HepG2 (cell line): ENCODE measurements at regions not wholly inside any gene's neighbourhood (a gene's known extent, or its start where the extent isn't known, plus 50 kb on each side); places are given as distances from the start of the nearest gene placed in this dataset.

ENCODE experiments used
- ATAC-seq: fragments of 200-7000 bp; cut with Tn5 transposase; 3 replicates; pipeline ENCODE4 v1.9.1; 2020; ENCODE audit warnings: mild to moderate bottlenecking, moderate library complexity
- BruUV-seq: library from RNA; stranded (reverse); fragments of 400-500 nt; replicated peaks from 2 replicates; lab custom pipeline; 2021; lab: Mats Ljungman, UMichigan
- CTCF ChIA-PET: fragments of 300-600 bp; formaldehyde crosslinking; extraction: SDS; loops from one replicate; lab custom pipeline; 2021; ENCODE audit warnings: low total read pairs, inconsistent platforms, low intra/inter-chr PET ratio; lab: Yijun Ruan, JAX
- POLR2A ChIA-PET: fragments of 350-600 bp; sonication (Branson Sonifier 250); formaldehyde crosslinking; loops from one replicate; lab custom pipeline; 2020; ENCODE audit warnings: antibody characterized with exemption, inconsistent platforms; lab: Yijun Ruan, JAX
- DNase-seq: peaks from one replicate; pipeline ENCODE4 v3.0.0-alpha.2; 2015; ENCODE audit warnings: low spot score
- FAIRE-seq: peaks from 3 replicates; lab custom pipeline; 2011; peaks lifted over from hg19 to GRCh38; lab: Jason Lieb, UNC
- H2AFZ ChIP-seq: one replicate; pipeline ENCODE4 v1.6.1; 2011; ENCODE audit warnings: low read length, inconsistent platforms
- H3K27ac ChIP-seq: fragments of 300-600 bp; 3 replicates; pipeline ENCODE4 v1.8.0; 2011; ENCODE audit warnings: mixed run types, mild to moderate bottlenecking, mixed read lengths, low read length, inconsistent platforms; ENCODE audit not compliant: insufficient read depth; ENCODE audit errors: extremely low read length
- H3K27me3 ChIP-seq, 2 experiments: fragments of 200-600 bp in 1 of 2; 2 replicates in 1 of 2; 3 replicates in 1 of 2; pipeline versions ENCODE4 v1.6.0 to v1.8.0; 2011; ENCODE audit warnings: low read length in 2 of 2, mild to moderate bottlenecking in 2 of 2, moderate library complexity in 2 of 2, inconsistent platforms in 1 of 2; ENCODE audit not compliant: insufficient read depth in 2 of 2, control insufficient read depth in 1 of 2
- H3K36me3 ChIP-seq, 2 experiments: fragments of 200-600 bp in 1 of 2; replicated peaks in 1 of 2; 2 replicates in 1 of 2; 3 replicates in 1 of 2; pipeline versions ENCODE4 v1.5.1 to v1.8.0; 2011; ENCODE audit warnings: low read length in 2 of 2, inconsistent platforms in 1 of 2; ENCODE audit not compliant: insufficient read depth in 2 of 2, control insufficient read depth in 1 of 2
- H3K4me1 ChIP-seq: 2 replicates; pipeline ENCODE4 v1.5.1; 2012; ENCODE audit warnings: low read length, inconsistent platforms; ENCODE audit not compliant: insufficient read depth
- H3K4me2 ChIP-seq: 2 replicates; pipeline ENCODE4 v1.6.0; 2011; ENCODE audit warnings: low read depth, low read length, inconsistent platforms
- H3K4me3 ChIP-seq, 3 experiments: fragments of 200-600 bp in 1 of 3; sonication (generic), shearing (Covaris generic) in 1 of 3; replicated peaks in 1 of 3; 2 replicates each; pipeline ENCODE4 v1.5.1; 2011 to 2016; ENCODE audit warnings: low read length in 3 of 3, inconsistent platforms in 2 of 3, low read depth in 2 of 3, mild to moderate bottlenecking in 2 of 3, control low read depth in 1 of 3, mixed read lengths in 1 of 3; ENCODE audit not compliant: insufficient read depth in 1 of 3
- H3K79me2 ChIP-seq: one replicate; pipeline ENCODE4 v1.6.1; 2011; ENCODE audit warnings: low read length, inconsistent platforms; ENCODE audit not compliant: insufficient read depth
- H3K9ac ChIP-seq: 2 replicates; pipeline ENCODE4 v1.6.0; 2011; ENCODE audit warnings: mild to moderate bottlenecking, low read depth, low read length, inconsistent platforms; ENCODE audit not compliant: insufficient read depth
- H3K9me3 ChIP-seq: 2 replicates; pipeline ENCODE4 v1.5.1; 2012; ENCODE audit warnings: mild to moderate bottlenecking, low read length
- H4K20me1 ChIP-seq: 2 replicates; pipeline ENCODE4 v1.6.0; 2011; ENCODE audit warnings: inconsistent platforms, mild to moderate bottlenecking, low read length, moderate library complexity; ENCODE audit not compliant: insufficient read depth
- GMEB2 ChIP-seq: IDR thresholded peaks from 2 replicates; pipeline ENCODE4 v1.6.1; 2016; ENCODE audit warnings: missing biosample characterization, missing genetic modification reagents, low read depth
- NR2F2 ChIP-seq: IDR thresholded peaks from 2 replicates; pipeline ENCODE4 v1.6.1; 2012; ENCODE audit warnings: low read depth, inconsistent platforms, borderline replicate concordance
- SIN3A ChIP-seq: IDR thresholded peaks from 2 replicates; pipeline ENCODE4 v1.6.1; 2011; ENCODE audit warnings: low read depth, mild to moderate bottlenecking, control low read depth, low read length, borderline replicate concordance
- ZNF225 ChIP-seq: sonication (generic); formaldehyde crosslinking; IDR thresholded peaks from 2 replicates; pipeline ENCODE4 v1.4.0; 2020; ENCODE audit warnings: mild to moderate bottlenecking, missing genetic modification reagents
- ZNF264 ChIP-seq: sonication (generic); formaldehyde crosslinking; IDR thresholded peaks from 2 replicates; pipeline ENCODE4 v1.4.0; 2020; ENCODE audit warnings: missing genetic modification reagents
- ZNF572 ChIP-seq: sonication (generic); formaldehyde crosslinking; IDR thresholded peaks from 2 replicates; pipeline ENCODE4 v1.5.1; 2020; ENCODE audit warnings: mild to moderate bottlenecking, missing genetic modification reagents
- ZNF709 ChIP-seq: sonication (generic); formaldehyde crosslinking; IDR thresholded peaks from 2 replicates; pipeline ENCODE4 v1.5.0; 2020; ENCODE audit warnings: mild to moderate bottlenecking, missing genetic modification reagents
- WGBS: methylation state at CpG from one replicate; pipeline ENCODE4 v1.1.6; 2017; ENCODE audit warnings: low lambda C conversion rate; 5-methylcytosine and 5-hydroxymethylcytosine counted together
- in situ Hi-C: cut with HindIII; loops from 2 replicates; pipeline ENCODE4 v1.10.0; 2017; ENCODE audit warnings: low pct_unique_long_range_greater_than_20kb; ENCODE audit not compliant: extremely low pct_ligation_motif_present
- intact Hi-C: fragments of 100-400 bp; cut with micrococcal nuclease; formaldehyde crosslinking; loops from one replicate; pipeline ENCODE4 v1.10.0; 2022; ENCODE audit not compliant: unreplicated experiment
- TF ChIP-seq, protein P1 (sequence below): sonication (generic); formaldehyde crosslinking; IDR thresholded peaks from 2 replicates; pipeline ENCODE4 v1.8.1; 2023; ENCODE audit warnings: missing genetic modification reagents, inconsistent platforms, borderline replicate concordance

DNA sequence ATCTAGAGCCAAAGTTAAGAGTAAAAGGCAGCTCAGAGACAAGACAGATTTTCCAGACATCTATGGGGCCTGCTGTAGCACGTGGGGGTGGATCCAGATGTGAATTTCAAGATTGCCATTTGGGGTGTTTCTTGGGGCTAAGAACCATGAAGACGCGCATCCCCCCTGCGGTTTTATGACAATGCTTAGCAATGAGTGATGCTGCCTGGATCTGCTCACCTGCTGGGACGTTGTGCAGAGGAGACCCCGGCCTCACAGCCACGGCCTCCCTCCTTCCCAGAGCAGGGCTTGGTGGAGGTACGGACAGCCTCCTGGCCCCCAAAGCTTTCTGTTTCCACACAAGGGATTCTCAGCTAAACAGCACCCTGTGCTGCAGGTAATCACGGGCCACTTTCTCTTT, 151.5 kb upstream of the DYNLRB2 start:
- Histone ChIP-seq H3K27me3 (peaks cover 0 to 6% of the 10 kb centered on the region in 2 experiments; a peak in 1 of 5 replicates), H3K4me3 (no peak overlapping the region), H2AFZ (no peak overlapping the region), H3K79me2 (no peaks in the 10 kb centered on the region), H3K36me3 (no peaks in the 10 kb centered on the region), H4K20me1 (no peaks in the 10 kb centered on the region), H3K4me1 (peaks cover 7% of the 10 kb centered on the region), H3K27ac (no peak overlapping the region), H3K9me3 (no peaks in the 10 kb centered on the region), H3K9ac (no peak overlapping the region), H3K4me2 (no peak overlapping the region)
- ChIA-PET POLR2A (no interaction called here), CTCF (no interaction called here)
- TF ChIP-seq SIN3A (no peak), ZNF264 (no peak), ZNF225 (CRISPR knock-in tag) (no peak), ZNF709 (no peak), ZNF572 (CRISPR knock-in tag) (no peak), GMEB2 (CRISPR knock-in tag) (no peak), NR2F2 (no peak)
- TF ChIP-seq, protein P1, sequence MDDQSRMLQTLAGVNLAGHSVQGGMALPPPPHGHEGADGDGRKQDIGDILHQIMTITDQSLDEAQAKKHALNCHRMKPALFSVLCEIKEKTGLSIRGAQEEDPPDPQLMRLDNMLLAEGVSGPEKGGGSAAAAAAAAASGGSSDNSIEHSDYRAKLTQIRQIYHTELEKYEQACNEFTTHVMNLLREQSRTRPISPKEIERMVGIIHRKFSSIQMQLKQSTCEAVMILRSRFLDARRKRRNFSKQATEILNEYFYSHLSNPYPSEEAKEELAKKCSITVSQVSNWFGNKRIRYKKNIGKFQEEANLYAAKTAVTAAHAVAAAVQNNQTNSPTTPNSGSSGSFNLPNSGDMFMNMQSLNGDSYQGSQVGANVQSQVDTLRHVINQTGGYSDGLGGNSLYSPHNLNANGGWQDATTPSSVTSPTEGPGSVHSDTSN: no peak
- no peak for DNase-seq
- intact Hi-C loops (no loop called here), in situ Hi-C loops (no loop called here)
- no peak for ATAC-seq
- no peak for FAIRE-seq
- no TSS peak for BruUV-seq
- WGBS: 44% methylated on average over 8 of the region's 9 CpGs
